ENCODE measurements at regions not wholly inside any gene's neighbourhood (a gene's known extent, or its start where the extent isn't known, plus 50 kb on each side); places are given as distances from the start of the nearest gene placed in this dataset.

DNA sequence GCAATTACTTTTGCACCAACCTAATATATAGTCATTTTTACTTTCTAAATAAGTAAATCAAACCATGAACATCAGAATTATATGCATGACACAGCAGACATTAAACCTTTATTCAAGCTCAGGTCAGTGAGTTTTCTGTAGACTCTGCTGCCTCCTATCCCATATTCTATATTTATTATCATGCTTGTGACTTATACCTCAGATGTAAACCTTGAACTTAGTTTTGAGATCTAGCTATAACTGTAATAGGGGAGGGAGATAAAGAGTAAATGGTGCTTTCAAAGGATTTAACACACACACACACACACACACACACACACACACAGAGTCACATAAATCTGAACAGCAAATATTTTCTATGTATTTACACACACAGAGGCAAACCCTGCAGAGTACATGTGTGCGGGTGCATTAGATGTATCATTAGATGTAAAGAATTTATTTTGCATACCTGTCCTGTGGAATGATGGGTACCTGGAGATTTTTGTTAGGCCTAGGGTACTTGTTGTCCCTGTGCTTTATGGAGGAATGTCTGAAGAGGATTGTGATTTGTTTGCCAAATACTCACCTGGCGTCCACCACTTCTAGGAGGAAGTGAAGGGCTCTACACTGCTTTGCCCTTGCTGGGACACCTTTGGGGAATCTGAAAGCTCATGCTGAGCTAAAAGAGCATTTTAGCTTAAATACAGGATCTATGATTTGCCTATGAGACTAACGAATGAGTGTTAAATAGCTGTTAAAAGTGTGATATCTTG is 521.9 kb downstream of the KLF5 start:
- TF ChIP-seq CTCF (IDR thresholded peaks at IDR 0.05) (no peak), POLR2AphosphoS5 (IDR thresholded peaks at IDR 0.05; ENCODE audit: low read depth, low read length) (no peak)
- TF ChIP-seq, protein P1, sequence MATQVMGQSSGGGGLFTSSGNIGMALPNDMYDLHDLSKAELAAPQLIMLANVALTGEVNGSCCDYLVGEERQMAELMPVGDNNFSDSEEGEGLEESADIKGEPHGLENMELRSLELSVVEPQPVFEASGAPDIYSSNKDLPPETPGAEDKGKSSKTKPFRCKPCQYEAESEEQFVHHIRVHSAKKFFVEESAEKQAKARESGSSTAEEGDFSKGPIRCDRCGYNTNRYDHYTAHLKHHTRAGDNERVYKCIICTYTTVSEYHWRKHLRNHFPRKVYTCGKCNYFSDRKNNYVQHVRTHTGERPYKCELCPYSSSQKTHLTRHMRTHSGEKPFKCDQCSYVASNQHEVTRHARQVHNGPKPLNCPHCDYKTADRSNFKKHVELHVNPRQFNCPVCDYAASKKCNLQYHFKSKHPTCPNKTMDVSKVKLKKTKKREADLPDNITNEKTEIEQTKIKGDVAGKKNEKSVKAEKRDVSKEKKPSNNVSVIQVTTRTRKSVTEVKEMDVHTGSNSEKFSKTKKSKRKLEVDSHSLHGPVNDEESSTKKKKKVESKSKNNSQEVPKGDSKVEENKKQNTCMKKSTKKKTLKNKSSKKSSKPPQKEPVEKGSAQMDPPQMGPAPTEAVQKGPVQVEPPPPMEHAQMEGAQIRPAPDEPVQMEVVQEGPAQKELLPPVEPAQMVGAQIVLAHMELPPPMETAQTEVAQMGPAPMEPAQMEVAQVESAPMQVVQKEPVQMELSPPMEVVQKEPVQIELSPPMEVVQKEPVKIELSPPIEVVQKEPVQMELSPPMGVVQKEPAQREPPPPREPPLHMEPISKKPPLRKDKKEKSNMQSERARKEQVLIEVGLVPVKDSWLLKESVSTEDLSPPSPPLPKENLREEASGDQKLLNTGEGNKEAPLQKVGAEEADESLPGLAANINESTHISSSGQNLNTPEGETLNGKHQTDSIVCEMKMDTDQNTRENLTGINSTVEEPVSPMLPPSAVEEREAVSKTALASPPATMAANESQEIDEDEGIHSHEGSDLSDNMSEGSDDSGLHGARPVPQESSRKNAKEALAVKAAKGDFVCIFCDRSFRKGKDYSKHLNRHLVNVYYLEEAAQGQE (IDR thresholded peaks at IDR 0.05; ENCODE audit: insufficient read depth in 1 of 2, low read depth in 2 of 2, low read length in 1 of 2) = no peak
